ENCODE measurements at regions not wholly inside any gene's neighbourhood (a gene's known extent, or its start where the extent isn't known, plus 50 kb on each side); places are given as distances from the start of the nearest gene placed in this dataset.

GRCh38 chr14:105837349-105838063 lies 311.1 kb downstream of the TMEM121 start:
- H3K36me3 ChIP-seq (ENCODE audit: control insufficient read depth, insufficient read depth, low read length): no peaks in the 10 kb centered on the region
- DNase-seq (ENCODE audit: low read depth): no peak
- H3K4me3 ChIP-seq (ENCODE audit: low read depth, low read length): no peak overlapping the region
- TF ChIP-seq CTCF (IDR thresholded peaks at IDR 0.05; ENCODE audit: insufficient read depth, low read length, poor library complexity, severe bottlenecking): no peak
- H3K27me3 ChIP-seq (ENCODE audit: control insufficient read depth, insufficient read depth, low read length): no peaks in the 10 kb centered on the region

GRCh38 chr14:105838107-105838506 lies 311.7 kb downstream of the TMEM121 start:
- Histone ChIP-seq H3K4me3 (ENCODE audit: low read depth, low read length) (no peak overlapping the region), H3K36me3 (ENCODE audit: control insufficient read depth, insufficient read depth, low read length) (no peaks in the 10 kb centered on the region), H3K27me3 (ENCODE audit: control insufficient read depth, insufficient read depth, low read length) (no peaks in the 10 kb centered on the region)
- no peak for TF ChIP-seq CTCF (IDR thresholded peaks at IDR 0.05; ENCODE audit: insufficient read depth, low read length, poor library complexity, severe bottlenecking)
- no peak for DNase-seq (ENCODE audit: low read depth)

- no peak for TF ChIP-seq CTCF (IDR thresholded peaks at IDR 0.05; ENCODE audit: insufficient read depth, low read length, poor library complexity, severe bottlenecking)
Measured at GRCh38 chr14:105838591-105839424, 312.4 kb downstream of the TMEM121 start.

DNA sequence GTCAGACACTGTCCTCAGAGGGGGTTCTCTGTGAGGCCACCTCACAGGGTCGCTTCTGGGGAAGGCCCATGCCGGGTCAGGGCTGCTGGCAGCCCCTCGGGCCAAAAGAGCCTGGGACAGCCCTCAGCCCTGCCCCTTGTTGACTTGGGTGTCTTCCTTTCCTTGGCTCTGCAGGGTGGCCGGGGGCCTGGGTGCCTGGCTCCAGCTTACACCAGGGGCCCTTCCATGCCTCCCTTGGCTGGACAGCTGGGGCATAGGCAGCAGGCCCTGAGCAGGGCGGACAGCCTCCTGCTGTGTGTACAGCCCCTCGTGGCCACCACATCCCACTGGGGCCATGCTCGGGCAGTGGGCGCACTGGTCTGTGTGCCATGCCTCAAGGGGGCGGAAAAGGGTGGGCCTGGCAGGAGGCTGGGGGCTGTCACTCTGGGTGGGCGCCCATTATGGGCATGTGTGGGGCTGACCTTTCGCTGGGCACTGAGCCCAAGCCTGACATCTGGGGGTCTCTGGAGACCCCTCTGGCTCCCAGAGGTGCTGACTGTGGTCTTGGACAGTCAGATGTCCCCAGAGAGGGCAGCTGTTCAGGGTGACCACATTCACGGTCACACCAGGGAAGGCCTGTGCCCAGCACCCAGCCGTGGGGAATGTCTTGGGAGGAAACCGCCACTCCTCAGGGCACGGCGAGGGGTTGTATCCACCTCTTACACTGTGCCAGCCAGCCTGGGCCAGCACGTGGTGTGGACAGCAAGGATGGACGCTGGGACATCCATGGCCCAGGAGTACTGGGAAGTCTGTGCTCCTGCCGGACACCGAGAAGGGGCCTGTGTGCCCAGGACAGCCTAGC lies 313.3 kb downstream of the TMEM121 start:
- no peak for TF ChIP-seq CTCF (IDR thresholded peaks at IDR 0.05; ENCODE audit: insufficient read depth, low read length, poor library complexity, severe bottlenecking)

More at GRCh38 chr14:105838591-105839424, 312.4 kb downstream of the TMEM121 start:
- no peak for DNase-seq (ENCODE audit: low read depth)
- no peak overlapping the region for H3K4me3 ChIP-seq (ENCODE audit: low read depth, low read length)
- no peaks in the 10 kb centered on the region for H3K27me3 ChIP-seq (ENCODE audit: control insufficient read depth, insufficient read depth, low read length)
- H3K36me3 ChIP-seq (ENCODE audit: control insufficient read depth, insufficient read depth, low read length): no peaks in the 10 kb centered on the region

DNA sequence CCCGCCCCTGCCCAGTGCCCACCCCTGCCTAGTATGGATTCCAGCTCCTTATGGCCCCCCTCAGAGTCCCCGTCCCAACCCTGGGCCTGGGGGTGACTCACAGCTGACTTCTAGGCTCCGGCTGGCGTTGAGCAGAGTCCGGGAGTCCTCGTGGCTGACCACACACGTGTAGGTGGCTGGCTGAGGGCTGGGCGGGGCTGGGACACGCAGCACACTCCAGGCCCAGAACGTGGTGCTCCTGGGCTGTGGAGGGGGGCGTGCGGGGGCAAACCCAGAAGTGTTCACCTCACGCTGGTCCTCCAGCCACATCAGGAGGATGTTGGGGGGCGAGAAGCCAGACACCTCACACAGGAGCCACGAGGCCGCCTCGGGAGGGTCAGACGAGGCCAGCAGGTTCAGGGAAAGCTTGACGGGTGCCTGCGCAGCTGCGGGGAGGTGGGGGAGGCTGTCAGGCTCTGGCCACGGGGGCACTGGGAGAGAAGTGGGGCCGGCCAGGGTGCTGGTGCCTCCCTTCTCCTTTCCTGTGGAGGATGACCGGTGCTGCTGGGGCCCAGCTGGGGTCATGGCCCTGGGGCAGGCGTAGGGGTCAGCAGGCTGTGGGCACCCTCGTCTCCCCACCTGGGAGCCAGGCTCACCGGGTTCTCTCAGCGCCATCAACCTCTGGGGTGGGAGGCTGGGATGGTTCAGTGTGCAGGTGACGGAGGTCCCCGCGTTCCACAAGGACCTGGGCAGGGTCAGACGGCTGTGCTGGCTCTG lies 314.1 kb downstream of the TMEM121 start:
- H3K36me3 ChIP-seq (ENCODE audit: control insufficient read depth, insufficient read depth, low read length): no peaks in the 10 kb centered on the region
- no peak overlapping the region for H3K4me3 ChIP-seq (ENCODE audit: low read depth, low read length)
- no peak for DNase-seq (ENCODE audit: low read depth)
- no peak for TF ChIP-seq CTCF (IDR thresholded peaks at IDR 0.05; ENCODE audit: insufficient read depth, low read length, poor library complexity, severe bottlenecking)
- H3K27me3 ChIP-seq (ENCODE audit: control insufficient read depth, insufficient read depth, low read length): no peaks in the 10 kb centered on the region

More for the DNA sequence above, 313.3 kb downstream of the TMEM121 start:
- H3K36me3 ChIP-seq (ENCODE audit: control insufficient read depth, insufficient read depth, low read length): no peaks in the 10 kb centered on the region
- DNase-seq (ENCODE audit: low read depth): no peak
- no peak overlapping the region for H3K4me3 ChIP-seq (ENCODE audit: low read depth, low read length)
- no peaks in the 10 kb centered on the region for H3K27me3 ChIP-seq (ENCODE audit: control insufficient read depth, insufficient read depth, low read length)
